CD14-positive monocyte (primary cell): ENCODE measurements at regions not wholly inside any gene's neighbourhood (a gene's known extent, or its start where the extent isn't known, plus 50 kb on each side); places are given as distances from the start of the nearest gene placed in this dataset.

Experiments used
- DNase-seq, 3 donors: peaks; one replicate each; pipeline ENCODE4 v3.0.0-alpha.2; 2011 to 2022
- H2AFZ ChIP-seq: 2 replicates; pipeline ENCODE4 v1.6.0; 2012; ENCODE audit warnings: mild to moderate bottlenecking, low read depth, low read length, inconsistent platforms; ENCODE audit not compliant: insufficient read depth, poor library complexity, severe bottlenecking
- H3K27ac ChIP-seq, 2 donors: 1 replicate in 1 of 2; 2 replicates in 1 of 2; pipeline ENCODE4 v1.5.1; 2012 to 2013; ENCODE audit warnings: low read length in 2 of 2, control low read depth in 1 of 2, inconsistent platforms in 1 of 2, low read depth in 1 of 2, mild to moderate bottlenecking in 1 of 2
- H3K27me3 ChIP-seq, 2 donors: one replicate each; pipeline versions ENCODE4 v1.6.0 to v1.6.1; 2011 to 2013; ENCODE audit warnings: low read length in 2 of 2; ENCODE audit not compliant: control insufficient read depth in 2 of 2, insufficient read depth in 2 of 2
- H3K36me3 ChIP-seq, 2 donors: replicated peaks in 1 of 2; 1 replicate in 1 of 2; 2 replicates in 1 of 2; pipeline versions ENCODE4 v1.5.1 to v1.6.1; 2012 to 2013; ENCODE audit warnings: low read length in 2 of 2, control low read depth in 1 of 2, inconsistent platforms in 1 of 2, mild to moderate bottlenecking in 1 of 2; ENCODE audit not compliant: insufficient read depth in 2 of 2, control insufficient read depth in 1 of 2
- H3K4me1 ChIP-seq, 2 donors: 1 replicate in 1 of 2; 2 replicates in 1 of 2; pipeline versions ENCODE4 v1.5.1 to v1.6.1; 2012 to 2013; ENCODE audit warnings: low read length in 2 of 2, control low read depth in 1 of 2, inconsistent platforms in 1 of 2, mild to moderate bottlenecking in 1 of 2, moderate library complexity in 1 of 2; ENCODE audit not compliant: insufficient read depth in 2 of 2, control insufficient read depth in 1 of 2
- H3K4me2 ChIP-seq: replicated peaks from 2 replicates; pipeline ENCODE3; 2012; ENCODE audit warnings: low read length, moderate library complexity, mild to moderate bottlenecking; ENCODE audit not compliant: poor library complexity, severe bottlenecking; ENCODE audit errors: extremely low read depth
- H3K4me3 ChIP-seq, 3 experiments: fragments of 200-600 bp in 1 of 3; sonication (generic) in 1 of 3; replicated peaks in 1 of 3; 1 replicate in 2 of 3; 2 replicates in 1 of 3; pipeline ENCODE4 v1.5.1; 2011 to 2013; ENCODE audit warnings: low read length in 3 of 3, mild to moderate bottlenecking in 3 of 3, control low read depth in 2 of 3, low read depth in 2 of 3, inconsistent platforms in 1 of 3, moderate library complexity in 1 of 3
- H3K79me2 ChIP-seq: 2 replicates; pipeline ENCODE4 v1.6.0; 2012; ENCODE audit warnings: mild to moderate bottlenecking, control low read depth, inconsistent platforms, low read length, moderate library complexity; ENCODE audit not compliant: insufficient read depth
- H3K9ac ChIP-seq: 2 replicates; pipeline ENCODE4 v1.6.0; 2017; ENCODE audit warnings: low read length, mild to moderate bottlenecking; ENCODE audit not compliant: insufficient read depth, poor library complexity, severe bottlenecking
- H3K9me3 ChIP-seq, 2 donors: replicated peaks in 1 of 2; 1 replicate in 1 of 2; 2 replicates in 1 of 2; pipeline versions ENCODE4 v1.5.1 to v1.6.1; 2012 to 2013; ENCODE audit warnings: low read length in 2 of 2, control low read depth in 1 of 2; ENCODE audit not compliant: control insufficient read depth in 1 of 2, insufficient read depth in 1 of 2
- H4K20me1 ChIP-seq: 2 replicates; pipeline ENCODE4 v1.6.0; 2012; ENCODE audit warnings: mild to moderate bottlenecking, low read length, control low read depth, moderate library complexity; ENCODE audit not compliant: insufficient read depth
- H3K27ac Mint-ChIP-seq, 7 donors: one replicate each; pipeline ENCODE4 v1.8.0; 2020; ENCODE audit warnings: mild to moderate bottlenecking in 7 of 7, mixed read lengths in 7 of 7, moderate library complexity in 6 of 7, inconsistent platforms in 2 of 7
- H3K27me3 Mint-ChIP-seq, 3 donors: one replicate each; pipeline ENCODE4 v1.8.0; 2021 to 2022; ENCODE audit warnings: low read depth in 3 of 3, mild to moderate bottlenecking in 3 of 3, mixed read lengths in 3 of 3, moderate library complexity in 3 of 3, inconsistent platforms in 1 of 3
- H3K36me3 Mint-ChIP-seq, 2 donors: one replicate each; pipeline ENCODE4 v1.8.0; 2020; ENCODE audit warnings: mixed read lengths in 2 of 2, inconsistent platforms in 1 of 2, mild to moderate bottlenecking in 1 of 2
- H3K4me1 Mint-ChIP-seq: one replicate; pipeline ENCODE4 v1.8.0; 2020; ENCODE audit warnings: mild to moderate bottlenecking, mixed read lengths
- H3K4me3 Mint-ChIP-seq, 2 donors: one replicate each; pipeline ENCODE4 v1.8.0; 2020; ENCODE audit warnings: mild to moderate bottlenecking in 2 of 2, mixed read lengths in 2 of 2, moderate library complexity in 1 of 2
- H3K9me3 Mint-ChIP-seq, 7 donors: one replicate each; pipeline ENCODE4 v1.8.0; 2020 to 2022; ENCODE audit warnings: mixed read lengths in 7 of 7, mild to moderate bottlenecking in 6 of 7, moderate library complexity in 6 of 7, inconsistent platforms in 2 of 7
- WGBS: methylation state at CpG from one replicate; pipeline ENCODE4 v1.1.5; 2013; ENCODE audit warnings: missing lambda C conversion rate; ENCODE audit not compliant: insufficient coverage; 5-methylcytosine and 5-hydroxymethylcytosine counted together
- intact Hi-C, 2 donors: fragments of 100-400 bp; cut with micrococcal nuclease; formaldehyde crosslinking; loops; one replicate each; pipeline versions ENCODE4 v1.15.0 to v1.15.1; 2023
- TF ChIP-seq, protein P1 (sequence below): fragments of 200-600 bp; IDR thresholded peaks from one replicate; pipeline ENCODE4 v1.8.0; 2022; ENCODE audit warnings: antibody characterized with exemption, mild to moderate bottlenecking

DNA sequence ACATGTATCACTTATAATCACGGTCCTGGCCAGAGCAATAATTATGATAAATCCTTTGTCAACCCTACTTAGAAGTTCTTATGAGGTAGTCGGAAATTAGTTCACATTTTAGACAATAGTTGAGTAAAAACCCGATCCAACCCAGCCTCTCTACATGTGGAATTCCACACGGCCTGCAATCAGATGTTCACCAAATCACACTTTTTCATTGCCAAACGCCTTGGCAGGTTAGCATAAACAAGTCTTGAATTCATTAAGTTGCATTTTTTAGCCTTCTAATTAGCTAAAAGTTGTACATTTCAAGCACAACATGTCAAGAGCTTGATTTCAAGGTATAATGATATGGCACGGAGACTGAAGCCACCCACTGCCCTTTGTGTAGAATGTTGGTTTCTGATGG, 65.3 kb downstream of the FOXL1 start:
- Histone ChIP-seq H3K36me3 (no peaks in the 10 kb centered on the region), H3K9ac (no peak overlapping the region), H3K4me1 (no peaks in the 10 kb centered on the region), H3K9me3 (peaks cover 0 to 6% of the 10 kb centered on the region in 2 donors), H3K79me2 (no peaks in the 10 kb centered on the region), H4K20me1 (no peaks in the 10 kb centered on the region), H3K27ac (no peak overlapping the region), H3K4me2 (no peak overlapping the region), H3K27me3 (no peaks in the 10 kb centered on the region), H3K4me3 (no peak overlapping the region), H2AFZ (no peak overlapping the region)
- H3K4me1 Mint-ChIP-seq, result no peaks in the 10 kb centered on the region
- 77% methylated on average over 2 of the region's 6 CpGs for WGBS
- TF ChIP-seq, protein P1, sequence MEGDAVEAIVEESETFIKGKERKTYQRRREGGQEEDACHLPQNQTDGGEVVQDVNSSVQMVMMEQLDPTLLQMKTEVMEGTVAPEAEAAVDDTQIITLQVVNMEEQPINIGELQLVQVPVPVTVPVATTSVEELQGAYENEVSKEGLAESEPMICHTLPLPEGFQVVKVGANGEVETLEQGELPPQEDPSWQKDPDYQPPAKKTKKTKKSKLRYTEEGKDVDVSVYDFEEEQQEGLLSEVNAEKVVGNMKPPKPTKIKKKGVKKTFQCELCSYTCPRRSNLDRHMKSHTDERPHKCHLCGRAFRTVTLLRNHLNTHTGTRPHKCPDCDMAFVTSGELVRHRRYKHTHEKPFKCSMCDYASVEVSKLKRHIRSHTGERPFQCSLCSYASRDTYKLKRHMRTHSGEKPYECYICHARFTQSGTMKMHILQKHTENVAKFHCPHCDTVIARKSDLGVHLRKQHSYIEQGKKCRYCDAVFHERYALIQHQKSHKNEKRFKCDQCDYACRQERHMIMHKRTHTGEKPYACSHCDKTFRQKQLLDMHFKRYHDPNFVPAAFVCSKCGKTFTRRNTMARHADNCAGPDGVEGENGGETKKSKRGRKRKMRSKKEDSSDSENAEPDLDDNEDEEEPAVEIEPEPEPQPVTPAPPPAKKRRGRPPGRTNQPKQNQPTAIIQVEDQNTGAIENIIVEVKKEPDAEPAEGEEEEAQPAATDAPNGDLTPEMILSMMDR, result no peak
- H3K36me3 Mint-ChIP-seq, result no peaks in the 10 kb centered on the region
- no peak for DNase-seq
- H3K4me3 Mint-ChIP-seq, result no peak overlapping the region
- H3K9me3 Mint-ChIP-seq, result peaks cover 0 to 14% (median 4%) of the 10 kb centered on the region in 7 donors
- peaks cover 2 to 13% (median 8%) of the 10 kb centered on the region in 3 donors for H3K27me3 Mint-ChIP-seq
- intact Hi-C loops, result no loop called here
- no peak overlapping the region for H3K27ac Mint-ChIP-seq

DNA sequence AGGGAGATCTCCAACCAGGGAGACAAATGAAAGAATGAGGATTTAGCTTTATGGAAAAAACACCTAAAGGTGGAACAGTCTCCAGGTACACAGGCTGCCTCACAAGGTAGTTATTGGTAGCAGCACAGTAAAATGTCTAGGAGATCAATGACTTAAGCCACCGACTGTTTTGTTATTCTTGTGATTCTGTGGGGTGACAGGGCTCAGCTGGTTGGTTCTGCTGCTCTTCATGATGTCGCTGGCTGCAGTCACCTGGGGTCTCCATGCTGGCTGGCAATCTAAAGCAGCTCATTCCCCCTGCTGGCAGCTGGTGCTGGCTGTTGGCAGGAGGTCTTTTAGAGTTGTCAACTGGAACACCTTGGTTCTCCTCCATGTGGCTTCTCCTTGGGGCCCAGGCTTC, 69.2 kb downstream of the FOXL1 start:
- H3K27me3 ChIP-seq, result no peaks in the 10 kb centered on the region
- H2AFZ ChIP-seq, result no peak overlapping the region
- Mint-ChIP-seq H3K4me3 (no peak overlapping the region), H3K36me3 (no peaks in the 10 kb centered on the region), H3K27me3 (peaks cover 1 to 16% (median 3%) of the 10 kb centered on the region in 3 donors), H3K9me3 (peaks cover 0 to 8% (median 3%) of the 10 kb centered on the region in 7 donors), H3K4me1 (no peaks in the 10 kb centered on the region), H3K27ac (no peak overlapping the region)
- intact Hi-C loops, result no loop called here
- H3K9ac ChIP-seq, result no peak overlapping the region
- no peaks in the 10 kb centered on the region for H3K36me3 ChIP-seq
- no peak for DNase-seq
- TF ChIP-seq, protein P1, result no peak
- H3K27ac ChIP-seq, result no peak overlapping the region
- no peak overlapping the region for H3K4me2 ChIP-seq
- H3K4me1 ChIP-seq, result no peaks in the 10 kb centered on the region
- peaks cover 0 to 4% of the 10 kb centered on the region in 2 donors for H3K9me3 ChIP-seq
- no peak overlapping the region for H3K4me3 ChIP-seq
- 90% methylated on average over 2 of the region's 2 CpGs for whole genome bisulfite sequencing
- no peaks in the 10 kb centered on the region for H4K20me1 ChIP-seq
- no peaks in the 10 kb centered on the region for H3K79me2 ChIP-seq
